ENCODE measurements at regions not wholly inside any gene's neighbourhood (a gene's known extent, or its start where the extent isn't known, plus 50 kb on each side); places are given as distances from the start of the nearest gene placed in this dataset.
A peak's percentile ranks its signal among the peaks of the same experiment; 100 is the strongest.

GRCh38 chr5:81851481-81852178 lies 100.7 kb upstream of the SSBP2 start:
- TF ChIP-seq CTCF (IDR thresholded peaks at IDR 0.05; ENCODE audit: insufficient read depth, low read length) (no peak), REST (IDR thresholded peaks at IDR 0.05; ENCODE audit: insufficient replicate concordance, low read depth) (no peak), POLR2AphosphoS5 (IDR thresholded peaks at IDR 0.05; ENCODE audit: low read depth) (peak; percentile 56; the same call in 1 of the 2 replicates)
